HEK293T (cell line): ENCODE measurements at regions not wholly inside any gene's neighbourhood (a gene's known extent, or its start where the extent isn't known, plus 50 kb on each side); places are given as distances from the start of the nearest gene placed in this dataset.

Source experiments
- CTCF ChIA-PET: fragments of 350-600 bp; formaldehyde crosslinking; extraction: SDS; loops from one replicate; lab custom pipeline; 2021; ENCODE audit warnings: antibody characterized with exemption, inconsistent platforms; lab: Yijun Ruan, JAX
- POLR2A ChIA-PET: fragments of 350-600 bp; formaldehyde crosslinking; extraction: SDS; loops from one replicate; lab custom pipeline; 2020; ENCODE audit warnings: antibody characterized with exemption, inconsistent platforms; lab: Yijun Ruan, JAX
- DNase-seq: peaks from one replicate; pipeline ENCODE4 v3.0.0; 2012; ENCODE audit warnings: mixed read lengths; ENCODE audit errors: extremely low spot score
- ARNT ChIP-seq: fragments of 450-650 bp; IDR thresholded peaks from 2 replicates; pipeline ENCODE4 v1.6.1; 2017; ENCODE audit warnings: mild to moderate bottlenecking
- BHLHE40 ChIP-seq: fragments of 450-650 bp; IDR thresholded peaks from 2 replicates; pipeline ENCODE4 v1.6.1; 2016; ENCODE audit warnings: mild to moderate bottlenecking, moderate library complexity, borderline replicate concordance
- CTBP1 ChIP-seq: fragments of 450-650 bp; IDR thresholded peaks from 2 replicates; pipeline ENCODE4 v1.6.1; 2016; ENCODE audit warnings: borderline replicate concordance
- ELF4 ChIP-seq: fragments of 450-650 bp; IDR thresholded peaks from 2 replicates; pipeline ENCODE4 v1.6.1; 2017; ENCODE audit warnings: antibody characterized with exemption
- FOXA1 ChIP-seq: fragments of 450-650 bp; IDR thresholded peaks from 2 replicates; pipeline ENCODE4 v1.6.1; 2016; ENCODE audit warnings: mild to moderate bottlenecking
- FOXK2 ChIP-seq: fragments of 450-650 bp; IDR thresholded peaks from 2 replicates; pipeline ENCODE4 v1.6.1; 2016; ENCODE audit warnings: mild to moderate bottlenecking
- FOXM1 ChIP-seq: fragments of 450-650 bp; IDR thresholded peaks from 2 replicates; pipeline ENCODE4 v1.6.1; 2017; ENCODE audit warnings: mild to moderate bottlenecking, borderline replicate concordance
- HDGF ChIP-seq: fragments of 450-650 bp; IDR thresholded peaks from 2 replicates; pipeline ENCODE4 v1.6.1; 2017; ENCODE audit warnings: antibody characterized with exemption, borderline replicate concordance
- L3MBTL2 ChIP-seq: fragments of 450-650 bp; conservative IDR thresholded peaks from 2 replicates; pipeline ENCODE4 v1.6.1; 2016; ENCODE audit warnings: mild to moderate bottlenecking
- LEF1 ChIP-seq: fragments of 450-650 bp; IDR thresholded peaks from 2 replicates; pipeline ENCODE4 v1.6.1; 2017; ENCODE audit warnings: mild to moderate bottlenecking, borderline replicate concordance
- NFRKB ChIP-seq: fragments of 450-650 bp; IDR thresholded peaks from 2 replicates; pipeline ENCODE4 v1.6.1; 2016; ENCODE audit warnings: mild to moderate bottlenecking, moderate library complexity
- SP1 ChIP-seq: fragments of 450-650 bp; IDR thresholded peaks from 2 replicates; pipeline ENCODE4 v1.6.1; 2017
- SUZ12 ChIP-seq: fragments of 450-650 bp; IDR thresholded peaks from 2 replicates; pipeline ENCODE4 v1.6.1; 2016; ENCODE audit warnings: mild to moderate bottlenecking
- TARDBP ChIP-seq: fragments of 450-650 bp; IDR thresholded peaks from 2 replicates; pipeline ENCODE4 v1.6.1; 2016
- ZNF384 ChIP-seq: fragments of 450-650 bp; IDR thresholded peaks from 2 replicates; pipeline ENCODE4 v1.6.1; 2016
- TF ChIP-seq, protein P1 (sequence below): fragments of 450-650 bp; IDR thresholded peaks from 2 replicates; pipeline ENCODE4 v1.6.1; 2016

DNA sequence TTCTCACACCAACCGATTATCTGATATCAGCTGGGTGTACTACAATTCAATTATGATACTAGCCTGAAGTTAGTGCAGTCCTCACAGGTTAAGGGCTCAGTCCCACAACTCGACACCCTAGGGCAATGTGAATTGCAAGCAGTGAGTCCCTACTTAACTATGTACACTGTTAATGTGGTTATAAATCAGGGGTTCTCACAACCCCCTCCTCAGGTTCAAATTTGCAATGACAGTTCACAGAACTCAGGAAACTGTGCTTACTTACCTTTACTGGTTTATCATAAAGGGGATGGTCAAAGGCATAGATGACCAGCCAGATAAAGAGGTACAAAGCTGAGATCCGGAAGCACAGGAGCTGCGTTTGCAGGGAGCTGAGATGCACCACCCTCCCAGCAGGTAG lies 1379.1 kb upstream of the CDH2 start:
- POLR2A ChIA-PET: no interaction called here
- TF ChIP-seq L3MBTL2 (no peak), ARNT (no peak), TARDBP (no peak), FOXK2 (no peak), SUZ12 (no peak), FOXM1 (no peak), ELF4 (no peak), ZNF384 (no peak), FOXA1 (no peak), BHLHE40 (no peak), NFRKB (no peak), SP1 (no peak), CTBP1 (no peak), HDGF (no peak), LEF1 (no peak)
- TF ChIP-seq, protein P1, sequence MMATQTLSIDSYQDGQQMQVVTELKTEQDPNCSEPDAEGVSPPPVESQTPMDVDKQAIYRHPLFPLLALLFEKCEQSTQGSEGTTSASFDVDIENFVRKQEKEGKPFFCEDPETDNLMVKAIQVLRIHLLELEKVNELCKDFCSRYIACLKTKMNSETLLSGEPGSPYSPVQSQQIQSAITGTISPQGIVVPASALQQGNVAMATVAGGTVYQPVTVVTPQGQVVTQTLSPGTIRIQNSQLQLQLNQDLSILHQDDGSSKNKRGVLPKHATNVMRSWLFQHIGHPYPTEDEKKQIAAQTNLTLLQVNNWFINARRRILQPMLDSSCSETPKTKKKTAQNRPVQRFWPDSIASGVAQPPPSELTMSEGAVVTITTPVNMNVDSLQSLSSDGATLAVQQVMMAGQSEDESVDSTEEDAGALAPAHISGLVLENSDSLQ: no peak
- CTCF ChIA-PET: no interaction called here
- no peak for DNase-seq

DNA sequence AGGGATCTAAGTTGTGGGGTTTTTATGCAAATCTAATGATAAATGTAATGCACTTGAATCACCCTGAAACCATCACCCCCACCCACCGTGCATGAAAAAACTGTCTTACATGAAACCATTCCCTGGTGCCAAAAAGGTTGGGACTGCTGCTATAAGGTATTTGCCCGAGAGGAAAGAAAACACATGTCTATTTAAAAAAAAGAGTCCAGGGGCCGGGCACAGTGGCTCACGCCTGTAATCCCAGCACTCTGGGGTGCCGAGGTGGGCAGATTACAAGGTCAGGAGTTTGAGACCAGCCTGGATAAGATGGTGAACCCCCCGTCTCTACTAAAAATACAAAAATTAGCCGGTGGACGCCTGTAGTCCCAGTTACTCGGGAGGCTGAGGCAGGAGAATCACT lies 1372.8 kb upstream of the CDH2 start:
- no peak for DNase-seq
- ChIA-PET CTCF (no interaction called here), POLR2A (no interaction called here)
- no peak for TF ChIP-seq L3MBTL2
- TF ChIP-seq CTBP1: no peak
- TF ChIP-seq HDGF: no peak
- TF ChIP-seq LEF1: no peak
- TF ChIP-seq ZNF384: no peak
- TF ChIP-seq, protein P1: no peak
- TF ChIP-seq TARDBP: no peak
- no peak for TF ChIP-seq FOXM1
- no peak for TF ChIP-seq ARNT
- no peak for TF ChIP-seq SUZ12
- no peak for TF ChIP-seq FOXK2
- no peak for TF ChIP-seq NFRKB
- TF ChIP-seq SP1: no peak
- TF ChIP-seq BHLHE40: no peak
- TF ChIP-seq ELF4: no peak
- TF ChIP-seq FOXA1: no peak

- POLR2A ChIA-PET: no interaction called here
- no peak for TF ChIP-seq ELF4
- TF ChIP-seq SUZ12: no peak
- no peak for TF ChIP-seq ZNF384
- no peak for TF ChIP-seq NFRKB
- TF ChIP-seq HDGF: no peak
- TF ChIP-seq, protein P1: no peak
- TF ChIP-seq SP1: no peak
- no peak for TF ChIP-seq FOXA1
- CTCF ChIA-PET: no interaction called here
- no peak for DNase-seq
Observed at GRCh38 chr18:29547626-29548025, 1370.7 kb upstream of the CDH2 start.

GRCh38 chr18:29540548-29540947 lies 1363.6 kb upstream of the CDH2 start:
- no peak for DNase-seq
- POLR2A ChIA-PET: no interaction called here
- TF ChIP-seq BHLHE40: no peak
- TF ChIP-seq, protein P1: no peak
- TF ChIP-seq ARNT: no peak
- no peak for TF ChIP-seq ZNF384
- no peak for TF ChIP-seq SUZ12
- TF ChIP-seq LEF1: no peak
- TF ChIP-seq FOXA1: no peak
- TF ChIP-seq TARDBP: no peak
- TF ChIP-seq SP1: no peak
- TF ChIP-seq HDGF: no peak
- TF ChIP-seq CTBP1: no peak
- no peak for TF ChIP-seq ELF4
- no peak for TF ChIP-seq L3MBTL2
- CTCF ChIA-PET: no interaction called here

GRCh38 chr18:29531746-29532145 lies 1354.8 kb upstream of the CDH2 start:
- no peak for DNase-seq
- ChIA-PET CTCF (no interaction called here), POLR2A (no interaction called here)
- TF ChIP-seq, protein P1: no peak
- TF ChIP-seq L3MBTL2: no peak
- no peak for TF ChIP-seq HDGF
- TF ChIP-seq FOXM1: no peak
- TF ChIP-seq FOXA1: no peak

- CTCF ChIA-PET: no interaction called here
- no peak for TF ChIP-seq TARDBP
- no peak for TF ChIP-seq ELF4
- TF ChIP-seq BHLHE40: no peak
- no peak for TF ChIP-seq FOXM1
- TF ChIP-seq L3MBTL2: no peak
- no peak for TF ChIP-seq NFRKB
- no peak for TF ChIP-seq SP1
- TF ChIP-seq HDGF: no peak
- TF ChIP-seq FOXA1: no peak
- TF ChIP-seq ARNT: no peak
- no peak for TF ChIP-seq SUZ12
- TF ChIP-seq FOXK2: no peak
- TF ChIP-seq, protein P1: no peak
- no peak for TF ChIP-seq LEF1
- no peak for TF ChIP-seq CTBP1
- no peak for TF ChIP-seq ZNF384
- POLR2A ChIA-PET: no interaction called here
- DNase-seq: no peak
Observed at GRCh38 chr18:29523371-29523770, 1346.4 kb upstream of the CDH2 start.
